Neuronal stem cell (in vitro differentiated cells): ENCODE measurements at regions not wholly inside any gene's neighbourhood (a gene's known extent, or its start where the extent isn't known, plus 50 kb on each side); places are given as distances from the start of the nearest gene placed in this dataset.

Experiments
- DNase-seq: peaks from one replicate; pipeline ENCODE4 v3.0.0-alpha.2; 2013; ENCODE audit warnings: low spot score
- H2AFZ ChIP-seq: one replicate; pipeline ENCODE4 v1.6.1; 2013; ENCODE audit warnings: mild to moderate bottlenecking, low read length, inconsistent platforms
- H2AK5ac ChIP-seq: 2 replicates; pipeline ENCODE4 v1.6.1; 2013; ENCODE audit warnings: low read depth, mild to moderate bottlenecking, inconsistent platforms, low read length, moderate library complexity, mixed read lengths
- H2BK120ac ChIP-seq: 2 replicates; pipeline ENCODE4 v1.6.1; 2013; ENCODE audit warnings: low read depth, mild to moderate bottlenecking, inconsistent platforms, low read length, moderate library complexity, mixed read lengths
- H2BK12ac ChIP-seq: one replicate; pipeline ENCODE4 v1.6.1; 2013; ENCODE audit warnings: low read length, inconsistent platforms
- H2BK15ac ChIP-seq: 2 replicates; pipeline ENCODE4 v1.6.1; 2013; ENCODE audit warnings: mild to moderate bottlenecking, low read length, inconsistent platforms, mixed read lengths
- H2BK5ac ChIP-seq: one replicate; pipeline ENCODE4 v1.6.1; 2013; ENCODE audit warnings: inconsistent platforms, mild to moderate bottlenecking, low read length, moderate library complexity
- H3K14ac ChIP-seq: one replicate; pipeline ENCODE4 v1.6.1; 2013; ENCODE audit warnings: low read length, inconsistent platforms
- H3K18ac ChIP-seq: 2 replicates; pipeline ENCODE4 v1.6.1; 2013; ENCODE audit warnings: low read length, inconsistent platforms
- H3K23ac ChIP-seq: 2 replicates; pipeline ENCODE4 v1.6.1; 2013; ENCODE audit warnings: low read depth, mild to moderate bottlenecking, mixed read lengths, low read length, inconsistent platforms; ENCODE audit not compliant: poor library complexity
- H3K27ac ChIP-seq: replicated peaks from 3 replicates; pipeline ENCODE4 v1.5.1; 2013; ENCODE audit warnings: low read length, inconsistent platforms
- H3K27me3 ChIP-seq, 3 experiments: 2 replicates each; pipeline ENCODE4 v1.6.1; 2013; ENCODE audit warnings: low read length in 3 of 3, mild to moderate bottlenecking in 2 of 3, inconsistent platforms in 1 of 3, low read depth in 1 of 3, mixed read lengths in 1 of 3, moderate library complexity in 1 of 3; ENCODE audit not compliant: control insufficient read depth in 3 of 3, insufficient read depth in 3 of 3
- H3K36me3 ChIP-seq, 2 donors: replicated peaks in 1 of 2; 2 replicates each; pipeline ENCODE4 v1.6.1; 2013; ENCODE audit warnings: low read length in 2 of 2; ENCODE audit not compliant: control insufficient read depth in 2 of 2, insufficient read depth in 2 of 2
- H3K4ac ChIP-seq: 2 replicates; pipeline ENCODE4 v1.6.1; 2013; ENCODE audit warnings: inconsistent platforms, mild to moderate bottlenecking, low read length, moderate library complexity
- H3K4me1 ChIP-seq, 2 donors: 1 replicate in 1 of 2; 2 replicates in 1 of 2; pipeline ENCODE4 v1.6.1; 2013; ENCODE audit warnings: low read length in 2 of 2, low read depth in 1 of 2; ENCODE audit not compliant: control insufficient read depth in 2 of 2, insufficient read depth in 1 of 2
- H3K4me2 ChIP-seq: one replicate; pipeline ENCODE4 v1.6.1; 2013; ENCODE audit warnings: mild to moderate bottlenecking, low read length, inconsistent platforms; ENCODE audit not compliant: insufficient read depth, poor library complexity, severe bottlenecking
- H3K4me3 ChIP-seq, 2 donors: 2 replicates each; pipeline ENCODE4 v1.5.1; 2013; ENCODE audit warnings: low read length in 2 of 2, mild to moderate bottlenecking in 2 of 2, inconsistent platforms in 1 of 2, moderate library complexity in 1 of 2
- H3K79me1 ChIP-seq: one replicate; pipeline ENCODE4 v1.6.1; 2013; ENCODE audit warnings: low read depth, mild to moderate bottlenecking, inconsistent platforms, low read length, moderate library complexity
- H3K9ac ChIP-seq: one replicate; pipeline ENCODE4 v1.6.1; 2013; ENCODE audit warnings: mild to moderate bottlenecking, low read depth, low read length, inconsistent platforms; ENCODE audit not compliant: poor library complexity
- H3K9me3 ChIP-seq, 2 donors: replicated peaks in 1 of 2; 2 replicates each; pipeline versions ENCODE3 to v1.6.1; 2013; ENCODE audit warnings: low read length in 2 of 2, mild to moderate bottlenecking in 2 of 2, inconsistent platforms in 1 of 2, low read depth in 1 of 2, mixed read lengths in 1 of 2, moderate library complexity in 1 of 2; ENCODE audit not compliant: control insufficient read depth in 2 of 2, insufficient read depth in 1 of 2
- H4K8ac ChIP-seq: one replicate; pipeline ENCODE4 v1.6.1; 2013; ENCODE audit warnings: low read depth, mild to moderate bottlenecking, inconsistent platforms, low read length, moderate library complexity
- H4K91ac ChIP-seq: one replicate; pipeline ENCODE4 v1.6.1; 2013; ENCODE audit warnings: low read length, low read depth, mild to moderate bottlenecking, inconsistent platforms; ENCODE audit not compliant: poor library complexity
- WGBS, 2 donors: extraction: QIAGEN DNeasy Blood & Tissue Kit; methylation state at CpG; one replicate each; pipeline ENCODE4 v1.1.7; 2013; ENCODE audit warnings: missing lambda C conversion rate in 2 of 2, mixed read lengths in 1 of 2; ENCODE audit not compliant: insufficient read length in 2 of 2, insufficient replicate concordance in 1 of 2; ENCODE audit errors: extremely low coverage in 2 of 2; 5-methylcytosine and 5-hydroxymethylcytosine counted together

DNA sequence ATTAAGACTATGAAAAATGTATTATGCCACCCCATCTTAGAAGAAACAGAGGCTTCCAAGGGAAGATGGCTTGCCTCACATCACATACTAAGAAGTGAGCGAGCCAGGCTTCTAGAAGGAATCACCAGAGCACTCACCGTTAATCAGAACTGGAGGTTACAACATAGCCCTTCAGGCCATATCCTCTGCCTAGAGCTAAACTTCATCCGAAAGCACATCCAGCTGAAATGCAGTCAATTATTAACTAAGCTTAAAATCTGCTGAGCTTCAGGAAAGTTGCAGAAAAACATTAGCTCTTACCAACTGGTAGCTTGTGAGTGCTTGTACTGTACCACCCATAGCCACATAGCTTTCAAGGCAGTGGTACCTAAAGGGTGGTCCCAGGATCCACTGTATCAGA is 483.2 kb downstream of the TBL1XR1 start:
- Histone ChIP-seq H3K4me1 (no peaks in the 10 kb centered on the region), H3K4ac (no peak overlapping the region), H2BK5ac (no peak overlapping the region), H3K27me3 (no peaks in the 10 kb centered on the region), H3K4me3 (no peak overlapping the region), H2BK120ac (no peak overlapping the region), H3K9ac (no peak overlapping the region), H3K36me3 (no peaks in the 10 kb centered on the region), H3K14ac (no peak overlapping the region), H3K9me3 (no peaks in the 10 kb centered on the region), H3K23ac (no peak overlapping the region), H3K27ac (no peak overlapping the region), H3K79me1 (no peaks in the 10 kb centered on the region), H4K91ac (no peak overlapping the region), H2AFZ (no peak overlapping the region), H2AK5ac (no peak overlapping the region), H2BK15ac (no peak overlapping the region), H4K8ac (no peak overlapping the region), H3K18ac (no peak overlapping the region), H3K4me2 (no peak overlapping the region), H2BK12ac (no peak overlapping the region)
- no peak for DNase-seq
- no CpG with 5 or more reads among the region's 3 CpGs for WGBS, 2 donors

DNA sequence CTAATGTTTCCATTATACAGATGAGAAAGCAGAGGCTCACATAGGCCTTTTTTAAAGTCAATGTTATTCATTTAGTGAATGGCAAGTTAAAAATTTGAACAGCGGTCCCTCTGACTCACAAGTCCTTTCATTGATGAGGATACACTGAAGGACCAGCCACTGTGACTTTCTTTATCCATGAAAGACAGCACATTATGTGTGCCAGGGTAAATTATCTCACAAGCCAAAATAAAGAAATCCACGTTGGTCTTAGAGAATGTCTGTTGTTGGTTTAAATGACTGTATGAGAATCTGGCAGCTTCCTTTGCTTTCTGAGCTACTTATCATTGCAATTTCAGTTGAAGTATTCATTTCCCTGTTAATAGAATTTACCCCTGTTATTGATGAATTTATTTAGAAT is 485.1 kb downstream of the TBL1XR1 start:
- Histone ChIP-seq H2BK12ac (no peak overlapping the region), H4K8ac (no peak overlapping the region), H3K14ac (no peak overlapping the region), H3K9me3 (no peaks in the 10 kb centered on the region), H2BK15ac (no peak overlapping the region), H2BK120ac (no peak overlapping the region), H2AFZ (no peak overlapping the region), H3K9ac (no peak overlapping the region), H3K36me3 (no peaks in the 10 kb centered on the region), H3K18ac (no peak overlapping the region), H3K27me3 (no peaks in the 10 kb centered on the region), H3K4ac (no peak overlapping the region), H2AK5ac (no peak overlapping the region), H3K4me1 (no peaks in the 10 kb centered on the region), H2BK5ac (no peak overlapping the region), H3K4me2 (no peak overlapping the region), H3K4me3 (no peak overlapping the region), H3K23ac (no peak overlapping the region), H4K91ac (no peak overlapping the region), H3K79me1 (no peaks in the 10 kb centered on the region), H3K27ac (no peak overlapping the region)
- no peak for DNase-seq
- WGBS, 2 donors = no CpG with 5 or more reads among the region's 2 CpGs

DNA sequence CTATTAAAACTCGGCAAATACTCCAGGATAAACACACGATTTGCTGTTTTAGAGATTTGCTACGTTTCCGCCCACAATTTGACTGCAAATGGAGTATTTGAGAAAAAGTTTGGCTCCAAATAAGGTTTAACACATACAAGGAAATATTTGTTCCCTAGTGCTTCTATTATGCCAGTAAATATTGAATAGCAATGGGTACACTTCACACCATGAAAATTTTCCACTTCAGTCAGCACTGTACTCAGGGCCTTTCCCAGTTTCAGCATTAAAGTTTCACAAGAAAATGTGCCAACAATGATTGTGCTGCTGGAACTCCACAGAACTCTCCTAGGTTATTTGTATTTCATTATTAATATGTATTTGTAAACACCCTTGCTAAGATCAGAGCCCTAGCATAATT is 498.0 kb downstream of the TBL1XR1 start:
- Histone ChIP-seq H3K27ac (no peak overlapping the region), H4K91ac (no peak overlapping the region), H3K9ac (no peak overlapping the region), H3K14ac (no peak overlapping the region), H2BK120ac (no peak overlapping the region), H3K27me3 (no peaks in the 10 kb centered on the region), H3K4me2 (no peak overlapping the region), H3K23ac (no peak overlapping the region), H3K18ac (no peak overlapping the region), H4K8ac (no peak overlapping the region), H3K4ac (no peak overlapping the region), H2AK5ac (no peak overlapping the region), H2BK15ac (no peak overlapping the region), H3K36me3 (no peaks in the 10 kb centered on the region), H2BK12ac (no peak overlapping the region), H3K9me3 (no peaks in the 10 kb centered on the region), H3K4me3 (no peak overlapping the region), H3K79me1 (no peaks in the 10 kb centered on the region), H2BK5ac (no peak overlapping the region), H2AFZ (no peak overlapping the region), H3K4me1 (peaks cover 0 to 6% of the 10 kb centered on the region in 2 donors)
- DNase-seq = no peak
- WGBS, 2 donors = no CpG with 5 or more reads among the region's 4 CpGs

DNA sequence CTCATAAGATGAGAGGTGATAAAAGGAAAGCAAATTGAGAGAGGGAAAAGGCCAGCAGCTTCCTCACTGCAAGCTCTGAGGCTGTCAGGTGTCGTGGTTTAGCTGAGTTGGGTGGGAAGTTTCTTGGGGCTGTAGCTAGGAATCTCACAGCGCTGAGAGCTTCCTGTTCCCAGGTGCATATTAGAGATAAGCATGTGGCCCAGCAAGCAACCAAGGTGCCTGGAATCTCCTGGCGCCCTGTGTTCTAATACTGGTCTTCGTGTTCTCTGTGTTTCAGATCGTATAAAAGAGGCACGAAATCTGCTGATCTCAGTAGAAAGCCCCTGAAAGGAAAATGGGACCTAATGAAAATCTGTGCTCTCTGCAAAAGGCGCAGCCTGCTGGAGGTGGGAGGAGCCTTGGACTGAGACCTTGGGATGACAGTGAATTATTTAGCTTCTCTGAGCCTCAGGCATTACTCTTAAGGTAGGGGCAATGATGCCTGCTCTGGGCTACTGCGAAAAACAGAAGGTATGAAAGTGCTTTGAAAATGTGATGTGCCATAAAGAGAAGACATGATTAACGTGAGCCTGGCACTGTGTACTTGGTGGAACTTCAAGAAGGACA is 499.9 kb downstream of the TBL1XR1 start:
- no peak overlapping the region for H3K27ac ChIP-seq
- H4K8ac ChIP-seq = no peak overlapping the region
- H3K4me3 ChIP-seq = no peak overlapping the region
- no peak overlapping the region for H2BK15ac ChIP-seq
- H3K18ac ChIP-seq = no peak overlapping the region
- no peaks in the 10 kb centered on the region for H3K9me3 ChIP-seq
- H4K91ac ChIP-seq = no peak overlapping the region
- no peak overlapping the region for H3K23ac ChIP-seq
- H2AFZ ChIP-seq = peak overlapping the region; percentile 35
- no peak overlapping the region for H3K4me2 ChIP-seq
- H2BK5ac ChIP-seq = no peak overlapping the region
- H3K27me3 ChIP-seq = no peaks in the 10 kb centered on the region
- DNase-seq = no peak
- H3K9ac ChIP-seq = no peak overlapping the region
- H3K14ac ChIP-seq = no peak overlapping the region
- no peak overlapping the region for H2BK120ac ChIP-seq
- peaks cover 0 to 6% of the 10 kb centered on the region in 2 donors for H3K4me1 ChIP-seq
- H2AK5ac ChIP-seq = no peak overlapping the region
- no peaks in the 10 kb centered on the region for H3K79me1 ChIP-seq
- WGBS, 2 donors = no CpG with 5 or more reads among the region's 9 CpGs
- no peak overlapping the region for H2BK12ac ChIP-seq
- no peaks in the 10 kb centered on the region for H3K36me3 ChIP-seq
- H3K4ac ChIP-seq = no peak overlapping the region
